ENCODE measurements at regions not wholly inside any gene's neighbourhood (a gene's known extent, or its start where the extent isn't known, plus 50 kb on each side); places are given as distances from the start of the nearest gene placed in this dataset.

DNA sequence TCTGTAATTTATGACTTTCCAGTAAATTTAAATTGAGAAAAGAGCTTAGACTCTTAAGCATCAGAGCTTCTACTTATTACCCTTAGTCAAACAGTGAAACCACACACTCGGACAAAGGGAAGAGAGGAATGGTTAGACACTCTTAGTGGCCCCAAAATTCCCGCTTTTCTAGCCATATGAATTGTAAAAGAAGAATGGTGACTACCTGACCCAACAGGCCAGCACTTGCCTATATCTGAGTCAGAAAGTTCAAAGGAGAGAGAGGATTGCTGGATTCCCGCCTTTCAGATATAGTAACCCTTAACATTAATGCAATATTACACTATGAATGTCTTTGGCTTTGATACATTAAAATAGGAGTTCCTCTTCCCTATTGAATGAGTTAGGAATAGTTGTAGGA, 317.3 kb downstream of the PCDH17 start:
- TF ChIP-seq, protein P1, sequence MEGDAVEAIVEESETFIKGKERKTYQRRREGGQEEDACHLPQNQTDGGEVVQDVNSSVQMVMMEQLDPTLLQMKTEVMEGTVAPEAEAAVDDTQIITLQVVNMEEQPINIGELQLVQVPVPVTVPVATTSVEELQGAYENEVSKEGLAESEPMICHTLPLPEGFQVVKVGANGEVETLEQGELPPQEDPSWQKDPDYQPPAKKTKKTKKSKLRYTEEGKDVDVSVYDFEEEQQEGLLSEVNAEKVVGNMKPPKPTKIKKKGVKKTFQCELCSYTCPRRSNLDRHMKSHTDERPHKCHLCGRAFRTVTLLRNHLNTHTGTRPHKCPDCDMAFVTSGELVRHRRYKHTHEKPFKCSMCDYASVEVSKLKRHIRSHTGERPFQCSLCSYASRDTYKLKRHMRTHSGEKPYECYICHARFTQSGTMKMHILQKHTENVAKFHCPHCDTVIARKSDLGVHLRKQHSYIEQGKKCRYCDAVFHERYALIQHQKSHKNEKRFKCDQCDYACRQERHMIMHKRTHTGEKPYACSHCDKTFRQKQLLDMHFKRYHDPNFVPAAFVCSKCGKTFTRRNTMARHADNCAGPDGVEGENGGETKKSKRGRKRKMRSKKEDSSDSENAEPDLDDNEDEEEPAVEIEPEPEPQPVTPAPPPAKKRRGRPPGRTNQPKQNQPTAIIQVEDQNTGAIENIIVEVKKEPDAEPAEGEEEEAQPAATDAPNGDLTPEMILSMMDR (conservative IDR thresholded peaks at IDR 0.05; ENCODE audit: low read depth in 2 of 2), result no peak
- TF ChIP-seq EZH2 (IDR thresholded peaks at IDR 0.05; ENCODE audit: low read depth, unreplicated experiment) (no peak), POLR2AphosphoS5 (IDR thresholded peaks at IDR 0.05; ENCODE audit: low read depth) (no peak), REST (IDR thresholded peaks at IDR 0.05; ENCODE audit: unreplicated experiment) (no peak), JUNB (IDR thresholded peaks at IDR 0.05; ENCODE audit: unreplicated experiment) (no peak)

Data from GM23338 (cell line).